HG02678 (cell line): ENCODE measurements at regions not wholly inside any gene's neighbourhood (a gene's known extent, or its start where the extent isn't known, plus 50 kb on each side); places are given as distances from the start of the nearest gene placed in this dataset.

ENCODE experiments used
- ATAC-seq: cut with Tn5 transposase; IDR thresholded peaks from one replicate; pipeline ENCODE4 v1.9.1; 2021; ENCODE audit warnings: mild to moderate bottlenecking, moderate library complexity; ENCODE audit not compliant: unreplicated experiment

DNA sequence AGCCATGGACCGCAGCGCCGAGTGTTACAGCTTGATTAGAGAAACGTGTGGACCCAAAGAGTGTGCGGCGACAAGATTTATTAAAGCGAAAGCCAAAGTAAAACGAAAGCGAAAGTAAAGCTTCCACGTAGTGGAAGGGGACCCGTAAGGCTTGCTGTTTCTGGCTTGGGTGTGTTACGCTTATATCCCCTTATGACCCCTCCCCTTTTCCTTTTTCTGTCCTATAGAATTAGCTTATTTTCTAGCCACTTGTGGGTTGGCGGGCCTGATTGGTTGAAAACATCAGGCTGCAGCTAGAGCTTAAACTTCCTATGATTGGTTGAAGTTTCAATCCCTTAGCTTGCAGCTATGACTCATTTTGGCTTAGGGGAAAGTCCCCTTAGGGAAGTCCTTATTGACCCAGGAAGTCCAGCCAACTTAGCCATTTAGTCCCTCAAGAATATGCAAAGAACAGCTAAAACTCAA lies 969.7 kb downstream of the DCDC2C start:
- ATAC-seq = no peak

DNA sequence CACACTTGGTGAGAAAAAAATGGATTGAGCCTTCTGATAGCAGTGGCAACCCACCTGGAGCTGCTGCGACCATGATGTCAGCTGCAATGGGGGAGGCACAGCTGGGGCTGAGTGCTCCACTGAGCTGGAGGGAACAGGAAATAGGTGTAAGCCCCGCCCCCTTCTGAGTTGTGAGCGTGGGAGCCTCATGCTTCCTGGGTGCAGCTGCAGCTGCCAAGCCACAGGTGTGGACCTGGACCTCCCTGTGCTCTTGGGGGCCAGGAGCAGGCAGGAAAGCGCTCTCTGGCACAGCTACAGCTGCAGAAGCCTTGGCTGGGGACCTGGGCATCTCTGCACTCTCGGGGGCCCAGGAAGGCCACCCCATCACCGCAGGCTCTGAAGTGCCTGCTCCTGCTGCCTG lies 970.6 kb downstream of the DCDC2C start:
- ATAC-seq = no peak

DNA sequence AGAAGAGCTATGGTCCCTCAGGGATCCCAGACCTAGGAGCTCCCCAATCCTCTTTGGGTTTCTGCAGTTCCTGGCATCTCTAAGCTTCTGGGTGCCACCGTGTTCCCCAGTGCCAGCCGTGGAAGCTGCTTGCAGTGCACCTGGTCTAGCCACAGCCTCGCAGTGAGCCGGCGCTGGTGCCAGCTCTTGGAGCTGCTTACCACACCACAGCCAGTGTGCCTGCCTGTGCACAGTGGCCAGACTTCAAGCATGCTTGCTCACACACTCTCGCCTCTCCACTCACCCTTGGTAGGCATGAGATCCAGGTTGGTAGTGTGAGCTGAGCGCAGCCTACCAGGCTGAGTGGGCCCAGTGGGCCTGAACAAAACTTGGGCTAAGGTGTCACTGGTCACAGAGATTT lies 971.9 kb downstream of the DCDC2C start:
- ATAC-seq = no peak

DNA sequence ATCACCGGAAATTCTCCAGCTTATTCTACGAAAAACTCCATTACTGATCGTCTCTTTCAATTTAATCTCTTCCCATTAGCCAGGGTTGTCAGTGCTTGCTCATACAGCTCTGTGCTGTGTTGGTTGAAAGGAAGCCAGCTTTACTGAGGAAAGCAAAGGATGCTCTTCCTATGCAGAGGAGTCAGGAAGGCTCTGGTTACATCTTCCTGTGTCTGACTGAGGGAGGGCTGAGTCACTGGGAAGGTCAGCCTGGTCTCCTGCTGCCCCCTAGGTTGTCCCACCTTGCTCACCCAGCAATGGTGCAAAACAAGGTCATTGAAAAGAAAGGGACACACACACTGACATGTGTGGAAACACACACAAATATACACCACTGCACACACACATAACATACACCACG lies 975.6 kb downstream of the DCDC2C start:
- no peak for ATAC-seq

DNA sequence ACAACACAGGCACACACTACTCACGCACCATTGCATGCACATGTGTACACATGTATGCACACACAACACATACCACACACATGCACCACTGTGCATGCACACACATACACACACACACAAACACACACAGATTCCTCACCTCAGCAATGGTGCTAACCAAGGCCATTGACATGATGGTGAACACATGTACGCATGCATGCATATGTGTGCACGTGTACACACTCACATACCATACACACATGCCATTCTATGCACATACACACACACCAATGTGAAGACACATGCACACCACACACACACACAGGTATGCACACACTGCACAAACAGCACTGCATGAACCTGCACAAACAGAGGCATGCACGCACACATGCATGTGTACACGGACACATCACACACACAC lies 976.0 kb downstream of the DCDC2C start:
- ATAC-seq = no peak

DNA sequence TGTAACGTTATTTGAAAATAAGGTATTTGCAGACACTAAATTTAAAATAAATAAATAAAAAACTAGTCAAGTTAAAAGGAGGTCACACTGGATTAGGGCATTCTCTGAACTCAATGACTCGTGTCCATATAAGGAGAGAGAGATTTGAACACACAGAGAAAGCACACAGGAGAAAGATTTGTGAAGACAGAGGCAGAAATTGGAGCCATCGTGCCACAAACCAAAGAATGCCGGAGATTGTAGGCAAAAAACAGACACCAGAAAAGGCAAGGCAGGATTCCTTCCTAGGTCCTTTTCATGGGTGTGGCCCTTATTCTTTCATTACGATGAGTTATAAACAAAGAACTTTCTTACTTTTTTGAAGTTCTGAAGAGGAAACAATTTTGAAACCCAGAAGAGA lies 981.5 kb downstream of the DCDC2C start:
- no peak for ATAC-seq

DNA sequence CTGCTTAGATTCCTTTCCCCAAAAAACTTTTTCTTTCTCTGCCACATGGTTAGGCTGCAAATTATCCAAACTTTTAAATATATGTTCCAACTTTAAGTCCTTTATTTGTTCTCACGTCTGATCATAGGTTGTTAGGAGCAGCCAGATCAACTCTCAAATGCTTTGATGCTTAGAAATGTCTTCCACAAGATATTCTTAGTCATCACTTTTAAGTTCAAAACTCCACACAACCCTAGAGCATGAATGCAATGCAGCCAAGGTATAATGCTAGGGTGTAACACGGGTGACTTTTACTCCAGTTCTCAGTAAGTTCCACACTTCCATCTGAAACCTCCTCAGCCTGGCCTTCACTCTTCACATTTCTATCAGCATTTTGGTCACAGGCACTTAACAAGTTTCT lies 987.5 kb downstream of the DCDC2C start:
- ATAC-seq = no peak

DNA sequence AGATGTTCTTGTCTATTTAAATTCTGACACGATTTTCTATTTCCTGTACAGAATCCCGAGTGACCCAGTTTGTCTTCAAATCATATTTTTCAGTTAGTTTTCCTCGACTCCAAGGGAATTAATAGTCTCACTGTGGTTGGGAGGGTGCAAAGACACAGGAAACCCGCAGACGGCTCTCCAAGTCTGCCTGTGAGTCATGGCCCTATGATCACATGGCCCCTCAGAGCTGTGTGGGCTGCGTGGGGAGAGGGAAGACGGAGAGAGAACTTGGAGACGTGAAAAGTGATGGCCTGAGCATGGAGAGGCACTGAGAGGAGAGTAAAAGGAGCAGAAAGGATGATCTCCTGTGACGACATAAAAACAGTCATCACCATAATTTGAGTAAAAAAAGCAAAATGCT lies 989.9 kb downstream of the DCDC2C start:
- ATAC-seq = no peak

DNA sequence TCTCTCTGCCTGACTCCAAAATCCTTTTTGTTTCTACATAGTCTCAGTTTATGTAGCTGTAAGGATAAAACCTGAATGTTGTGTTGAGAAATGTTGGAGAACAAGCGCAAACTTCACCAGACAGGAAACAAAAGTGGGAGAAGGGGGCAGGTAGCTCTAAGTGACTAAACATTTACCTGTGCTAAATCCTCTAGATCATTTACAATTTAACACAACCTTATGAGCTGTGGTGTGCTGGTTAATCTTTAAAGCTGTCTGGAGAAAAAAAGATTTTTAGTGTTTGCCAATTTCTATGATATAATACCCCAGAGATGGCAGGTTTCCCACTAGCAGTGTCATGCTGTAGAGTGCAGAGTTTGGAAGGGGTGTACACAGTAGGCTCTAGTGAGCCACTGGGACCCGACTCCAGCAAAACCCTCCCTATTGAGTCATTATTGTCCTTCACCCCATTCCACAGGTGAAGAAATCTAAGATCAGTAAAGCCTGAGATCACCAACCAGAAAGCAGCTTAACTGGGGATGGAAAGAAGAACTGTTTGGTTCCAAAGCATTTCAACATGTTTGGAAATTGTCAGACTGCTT lies 992.0 kb downstream of the DCDC2C start:
- ATAC-seq = no peak

DNA sequence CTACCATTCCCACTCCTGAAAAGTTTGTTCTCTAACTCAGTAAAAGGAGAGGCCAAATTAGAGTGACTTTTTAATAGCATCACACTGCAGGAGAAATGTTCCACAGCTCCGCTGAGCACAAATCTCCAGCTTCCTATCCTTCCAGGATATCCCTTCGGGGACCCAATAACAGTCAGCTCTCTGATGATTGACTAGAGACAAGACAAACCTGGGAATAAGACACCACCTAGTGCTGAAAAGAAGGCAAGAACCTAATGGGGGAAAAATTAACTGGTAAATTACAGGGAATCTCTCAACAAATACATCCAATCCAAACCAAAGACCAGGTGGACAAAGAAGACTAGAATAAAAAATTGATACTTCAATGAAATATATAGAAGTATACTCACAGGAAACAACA lies 977.1 kb upstream of the SOX11 start:
- ATAC-seq = no peak

DNA sequence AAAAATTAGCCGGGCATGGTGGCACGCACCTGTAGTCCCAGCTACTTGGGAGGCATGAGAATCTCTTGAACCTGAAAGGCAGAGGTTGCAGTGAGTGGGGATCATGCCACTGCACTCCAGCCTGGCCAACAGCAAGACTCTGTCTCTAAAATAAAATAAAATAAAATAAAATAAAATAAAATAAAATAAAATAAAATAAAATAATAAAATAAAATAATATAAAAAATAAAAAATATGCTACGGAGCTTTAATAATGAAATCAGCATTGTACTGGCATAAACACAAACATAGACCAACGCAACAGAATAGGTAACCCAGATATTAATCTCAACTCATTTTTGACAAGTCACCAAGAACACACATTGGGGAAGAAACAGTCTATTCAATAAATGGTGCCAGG lies 973.4 kb upstream of the SOX11 start:
- no peak for ATAC-seq

DNA sequence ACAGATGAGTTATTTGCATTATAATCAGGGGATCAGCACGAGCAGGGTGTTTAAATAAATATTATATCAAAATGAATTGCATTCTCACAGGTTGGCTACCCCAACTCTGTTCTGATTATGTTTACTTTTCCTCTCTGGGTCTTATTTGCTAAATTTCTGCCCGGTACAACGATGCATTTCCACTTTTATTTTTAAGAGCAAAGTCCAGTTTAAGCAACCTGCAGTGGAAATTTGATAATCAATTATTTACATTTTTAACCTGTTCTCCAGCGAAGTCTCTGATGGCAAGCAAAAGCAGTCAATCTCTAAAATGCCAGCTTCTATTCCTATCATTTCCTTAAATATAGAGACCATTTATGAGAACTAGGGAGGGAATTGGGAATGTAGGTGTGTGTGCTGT lies 966.6 kb upstream of the SOX11 start:
- no peak for ATAC-seq

DNA sequence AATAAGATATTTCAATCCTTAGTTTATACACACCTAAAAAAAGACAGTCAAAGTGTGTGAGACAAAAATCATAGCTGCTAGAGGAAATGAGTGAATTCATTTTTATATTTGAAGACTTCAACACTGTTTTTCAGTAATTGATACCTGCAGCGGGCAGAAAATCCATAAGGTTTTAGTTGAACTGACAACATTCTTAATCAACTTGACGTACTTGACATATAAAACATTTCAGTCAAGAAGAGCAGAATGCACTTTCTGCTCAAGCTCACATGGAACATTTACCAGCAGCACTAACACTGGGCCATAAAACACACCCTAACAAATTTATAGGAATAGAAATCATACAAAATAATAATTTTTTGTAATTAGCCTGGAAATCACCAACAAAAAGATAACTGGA lies 959.6 kb upstream of the SOX11 start:
- ATAC-seq = no peak

DNA sequence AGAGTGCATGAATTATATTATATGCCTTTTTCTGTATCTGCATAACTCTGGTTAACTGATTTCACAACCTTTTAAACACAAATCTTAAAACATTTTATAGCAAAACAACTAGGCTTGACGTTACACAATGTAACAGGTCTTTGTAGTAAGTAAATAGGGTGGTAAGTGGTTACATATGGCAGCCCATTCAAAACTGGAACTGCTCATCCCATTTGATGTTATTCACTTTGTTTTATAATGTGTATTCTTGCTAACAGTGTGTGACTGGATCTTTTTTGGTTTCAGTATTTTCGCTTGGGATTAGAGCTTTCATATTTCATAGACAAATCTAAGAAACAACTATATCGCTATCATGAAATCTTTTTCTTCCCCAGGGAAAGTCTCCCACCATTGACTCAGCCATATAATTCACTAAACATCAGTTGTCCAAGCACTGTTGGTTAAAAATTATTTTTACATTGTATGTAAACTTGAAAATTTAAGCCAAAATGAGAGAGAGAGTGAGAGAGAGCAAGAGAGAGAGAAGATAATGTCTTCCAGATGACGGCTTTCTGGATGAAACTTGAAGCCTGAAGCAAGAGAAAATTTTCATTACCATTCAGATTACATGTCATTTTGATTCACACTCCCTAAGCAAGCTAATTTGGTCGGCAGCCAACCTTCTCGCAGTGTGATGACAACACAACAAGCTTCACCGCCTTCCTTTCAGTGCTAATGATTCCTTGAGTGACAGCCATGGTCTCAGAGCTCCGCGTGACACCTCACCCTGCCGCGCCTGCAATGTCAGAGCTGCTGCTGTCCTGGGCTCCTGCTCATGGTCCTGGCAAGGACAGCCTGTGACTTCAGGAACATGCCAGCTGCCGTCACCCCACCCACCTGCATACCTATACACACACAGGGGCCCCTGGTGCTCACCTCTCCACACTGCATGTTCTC lies 946.9 kb upstream of the SOX11 start:
- ATAC-seq = no peak

DNA sequence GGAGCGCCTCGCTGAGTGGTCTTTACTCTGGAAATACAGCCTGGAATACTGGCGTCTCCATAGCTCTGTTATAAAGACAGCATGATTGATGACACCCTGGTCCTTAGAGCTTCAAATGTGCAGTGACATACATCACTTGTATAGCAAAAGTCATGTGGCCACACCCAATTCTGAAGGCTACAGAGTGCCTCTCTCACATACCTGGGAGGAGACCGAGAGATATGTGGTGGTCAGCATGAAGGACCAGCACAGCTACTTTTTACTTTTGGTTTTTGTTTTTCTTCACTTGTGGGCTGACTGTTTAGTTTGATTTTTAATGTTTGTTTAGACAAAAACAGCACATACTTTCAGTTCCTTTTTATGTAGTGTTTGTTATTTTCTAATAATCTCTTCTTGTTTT lies 938.5 kb upstream of the SOX11 start:
- no peak for ATAC-seq

DNA sequence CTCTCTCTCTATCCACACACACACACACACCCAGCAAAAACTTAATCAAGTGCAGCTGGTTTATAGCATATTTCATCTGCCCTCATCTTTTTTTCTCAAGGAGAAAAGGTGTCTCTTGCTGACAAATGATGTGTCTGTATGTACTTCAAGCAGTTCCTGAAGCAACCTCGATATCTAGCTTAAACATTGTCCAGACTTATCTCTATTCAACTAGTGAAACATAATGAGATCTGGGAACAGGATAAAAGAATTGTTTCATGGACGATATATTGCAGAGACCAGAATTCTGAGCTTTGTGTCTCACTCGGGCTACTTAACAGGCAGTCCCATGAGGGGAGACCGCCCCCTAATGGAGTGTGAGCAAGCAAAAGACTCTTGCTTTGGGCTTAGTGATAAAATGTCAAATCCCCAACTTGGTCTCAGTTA lies 929.2 kb upstream of the SOX11 start:
- no peak for ATAC-seq

DNA sequence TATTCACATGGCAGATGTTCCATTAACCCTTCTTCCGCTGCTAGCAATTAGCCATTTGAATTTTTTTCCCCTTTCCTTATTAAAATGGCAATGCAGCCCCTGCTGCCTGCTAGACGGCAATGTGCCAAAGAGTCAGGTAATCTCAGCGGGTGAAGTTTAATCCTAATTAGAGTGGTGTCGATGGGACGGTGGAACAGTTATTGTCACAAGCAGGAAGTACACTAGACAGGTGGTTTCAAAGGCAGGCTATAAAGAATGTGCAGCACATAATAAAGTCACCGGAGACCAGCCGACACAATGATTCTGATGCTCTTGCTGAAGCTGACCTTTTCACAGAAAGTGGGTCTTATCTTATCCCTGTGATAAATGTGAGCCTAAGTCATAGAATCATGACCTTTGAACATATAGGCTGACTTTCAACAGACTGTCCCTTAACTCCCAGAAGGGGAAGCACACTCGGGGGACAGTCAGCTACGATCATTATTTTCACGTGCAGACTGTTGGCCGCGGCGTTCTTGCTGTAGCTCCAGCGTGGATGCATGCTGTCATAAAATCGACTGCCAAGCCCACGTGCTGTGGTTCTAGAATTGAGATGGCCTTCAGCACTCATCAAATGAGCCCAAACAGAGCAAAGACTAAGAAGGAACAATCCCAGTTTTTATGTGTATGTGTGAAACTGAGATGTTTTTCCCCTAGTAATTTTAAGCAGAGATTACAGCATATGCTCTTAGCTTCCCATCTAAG lies 926.2 kb upstream of the SOX11 start:
- ATAC-seq = no peak

DNA sequence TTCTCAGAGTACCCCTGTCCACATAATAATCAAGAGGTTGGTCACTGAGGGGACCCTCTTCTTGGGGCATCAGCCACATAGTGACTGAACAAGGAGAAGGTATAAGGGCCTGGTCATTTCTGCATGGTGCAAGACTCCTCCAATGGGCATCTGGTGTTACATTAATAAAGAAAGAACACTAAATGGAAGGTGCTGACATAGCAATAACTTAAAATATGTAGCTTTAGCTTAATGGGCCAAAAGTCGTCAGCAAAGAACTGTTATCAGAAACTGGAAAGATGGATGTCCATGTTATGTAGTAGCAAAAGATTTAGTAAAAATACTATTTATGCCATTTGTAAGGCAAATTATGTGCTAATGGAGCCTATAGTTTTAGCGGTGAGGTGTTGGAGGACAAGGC lies 916.5 kb upstream of the SOX11 start:
- ATAC-seq = no peak

DNA sequence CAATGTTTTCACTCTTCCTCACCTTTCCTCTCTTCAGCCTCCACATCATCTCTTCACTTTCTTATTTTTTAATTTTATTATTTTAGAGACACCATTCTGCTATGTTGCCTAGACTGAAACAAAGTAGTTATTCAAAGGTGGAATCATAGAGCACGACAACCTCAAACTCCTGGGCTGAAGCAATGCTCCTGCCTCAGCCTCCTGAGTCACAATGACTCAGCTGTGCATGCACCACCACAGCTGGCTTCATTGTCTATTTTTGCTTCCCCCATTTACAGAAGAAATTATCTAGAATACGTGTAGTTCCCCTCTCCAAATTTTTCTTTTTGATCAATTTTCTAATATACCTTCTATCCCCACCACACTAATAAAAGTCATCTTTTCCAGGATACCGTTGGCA lies 911.5 kb upstream of the SOX11 start:
- no peak for ATAC-seq

DNA sequence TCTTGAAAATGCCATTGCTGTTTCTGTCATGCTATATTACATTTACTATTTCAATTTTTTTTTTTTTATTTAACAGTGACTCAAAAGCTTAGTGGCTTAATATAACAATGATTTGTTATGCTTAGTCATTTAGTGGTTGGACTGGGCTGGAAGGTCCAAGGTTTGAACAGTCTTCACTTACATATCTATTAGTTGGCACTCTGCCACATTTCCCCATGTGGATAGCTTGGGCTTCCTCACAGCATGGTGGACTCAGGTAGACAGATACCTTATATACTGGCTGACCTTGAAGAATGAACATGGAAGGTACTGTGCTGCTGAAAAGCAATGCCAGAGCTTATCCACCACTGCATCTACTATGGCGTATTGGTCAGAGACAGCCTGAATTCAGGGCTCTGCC lies 909.5 kb upstream of the SOX11 start:
- ATAC-seq = no peak

DNA sequence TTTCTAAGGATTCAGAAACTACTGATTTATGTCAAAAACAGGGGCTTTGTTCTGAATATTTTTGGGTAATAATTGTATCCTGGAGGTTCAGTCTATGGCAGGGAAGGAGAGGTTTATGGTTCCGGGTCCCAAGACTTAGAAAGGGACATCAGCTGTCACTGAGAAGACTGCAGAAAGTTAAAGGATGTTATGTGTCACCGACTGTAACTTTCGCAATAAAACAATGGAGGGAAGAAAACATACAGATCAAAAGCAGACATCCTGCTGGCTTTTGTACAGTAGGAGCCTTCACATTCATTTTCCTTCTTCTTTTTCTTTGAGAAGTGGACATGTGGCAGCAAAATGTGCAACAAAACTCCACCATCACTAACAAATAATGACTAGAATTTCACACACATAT lies 900.7 kb upstream of the SOX11 start:
- ATAC-seq = no peak

DNA sequence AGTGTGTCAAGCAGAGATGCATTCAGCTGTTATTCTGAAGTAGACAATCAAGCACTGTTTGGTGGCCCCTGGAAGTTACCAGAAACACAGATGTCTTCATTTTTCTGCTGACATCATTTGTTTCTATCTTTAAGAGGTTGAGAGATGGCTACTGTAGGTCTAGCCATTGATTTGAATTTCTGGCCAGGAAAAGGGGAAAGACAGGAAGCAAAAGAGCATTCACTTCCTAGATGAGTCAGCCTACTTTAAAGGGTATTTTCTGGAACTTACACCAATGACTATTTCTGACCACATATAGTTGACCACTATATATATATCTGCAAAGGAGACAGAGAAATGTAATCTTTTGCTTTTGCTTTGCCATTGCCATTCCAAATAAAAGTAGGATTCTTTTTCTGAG lies 900.1 kb upstream of the SOX11 start:
- no peak for ATAC-seq
